ENCODE measurements at regions not wholly inside any gene's neighbourhood (a gene's known extent, or its start where the extent isn't known, plus 50 kb on each side); places are given as distances from the start of the nearest gene placed in this dataset.

DNA sequence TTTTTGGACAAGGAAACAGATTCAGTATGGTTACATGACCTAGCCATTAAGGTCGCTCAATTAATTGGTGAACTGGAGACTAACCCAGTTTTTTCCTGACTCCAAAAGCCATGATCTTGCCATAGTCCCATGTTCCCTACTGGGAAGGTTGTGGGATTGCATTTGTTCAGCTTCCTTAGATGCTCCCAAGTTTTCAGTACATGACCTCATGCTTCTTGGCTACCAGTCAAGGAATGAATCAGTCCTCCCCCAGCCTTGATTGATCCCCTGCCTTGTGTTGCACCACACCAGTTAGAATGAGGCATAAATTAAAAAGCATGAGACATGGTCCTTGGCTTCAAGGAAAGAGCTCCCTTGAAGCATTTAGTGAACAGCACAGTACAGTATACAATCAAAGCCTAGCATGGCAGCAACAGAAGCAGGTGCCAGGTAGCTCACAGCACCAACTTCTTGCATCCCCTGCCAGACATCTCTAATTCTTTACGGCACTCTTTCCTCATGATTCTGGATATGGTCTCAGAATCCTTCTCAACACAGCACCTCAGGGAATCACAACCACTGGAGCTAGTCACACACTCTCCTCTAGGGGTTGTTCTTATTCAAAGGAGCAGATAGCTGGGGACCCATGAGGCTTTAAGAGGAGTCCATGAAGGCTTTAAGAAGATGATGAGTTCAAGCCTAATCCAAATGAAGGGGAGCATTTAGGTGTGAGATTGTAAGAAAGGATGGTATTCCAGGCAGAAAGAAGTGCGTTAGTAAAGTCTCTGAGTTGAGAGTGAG is 295.5 kb upstream of the CLINT1 start:
- Histone ChIP-seq H3K4me3 (no peak overlapping the region), H3K27ac (no peak overlapping the region), H3K36me3 (no peaks in the 10 kb centered on the region), H3K27me3 (replicated peaks; ENCODE audit: insufficient read depth) (no peaks in the 10 kb centered on the region), H3K9me3 (no peaks in the 10 kb centered on the region), H3K4me1 (ENCODE audit: control insufficient read depth in 1 of 2, low read depth in 2 of 2) (peaks cover 0 to 3% of the 10 kb centered on the region in 2 donors)
- TF ChIP-seq, protein P1, sequence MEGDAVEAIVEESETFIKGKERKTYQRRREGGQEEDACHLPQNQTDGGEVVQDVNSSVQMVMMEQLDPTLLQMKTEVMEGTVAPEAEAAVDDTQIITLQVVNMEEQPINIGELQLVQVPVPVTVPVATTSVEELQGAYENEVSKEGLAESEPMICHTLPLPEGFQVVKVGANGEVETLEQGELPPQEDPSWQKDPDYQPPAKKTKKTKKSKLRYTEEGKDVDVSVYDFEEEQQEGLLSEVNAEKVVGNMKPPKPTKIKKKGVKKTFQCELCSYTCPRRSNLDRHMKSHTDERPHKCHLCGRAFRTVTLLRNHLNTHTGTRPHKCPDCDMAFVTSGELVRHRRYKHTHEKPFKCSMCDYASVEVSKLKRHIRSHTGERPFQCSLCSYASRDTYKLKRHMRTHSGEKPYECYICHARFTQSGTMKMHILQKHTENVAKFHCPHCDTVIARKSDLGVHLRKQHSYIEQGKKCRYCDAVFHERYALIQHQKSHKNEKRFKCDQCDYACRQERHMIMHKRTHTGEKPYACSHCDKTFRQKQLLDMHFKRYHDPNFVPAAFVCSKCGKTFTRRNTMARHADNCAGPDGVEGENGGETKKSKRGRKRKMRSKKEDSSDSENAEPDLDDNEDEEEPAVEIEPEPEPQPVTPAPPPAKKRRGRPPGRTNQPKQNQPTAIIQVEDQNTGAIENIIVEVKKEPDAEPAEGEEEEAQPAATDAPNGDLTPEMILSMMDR (IDR thresholded peaks at IDR 0.05), result no peak
- ATAC-seq (ENCODE audit: insufficient number of reproducible peaks, low FRiP score, low read depth), result peak; percentile 9
- peak; percentile 11 for DNase-seq (ENCODE audit: low spot score)

DNA sequence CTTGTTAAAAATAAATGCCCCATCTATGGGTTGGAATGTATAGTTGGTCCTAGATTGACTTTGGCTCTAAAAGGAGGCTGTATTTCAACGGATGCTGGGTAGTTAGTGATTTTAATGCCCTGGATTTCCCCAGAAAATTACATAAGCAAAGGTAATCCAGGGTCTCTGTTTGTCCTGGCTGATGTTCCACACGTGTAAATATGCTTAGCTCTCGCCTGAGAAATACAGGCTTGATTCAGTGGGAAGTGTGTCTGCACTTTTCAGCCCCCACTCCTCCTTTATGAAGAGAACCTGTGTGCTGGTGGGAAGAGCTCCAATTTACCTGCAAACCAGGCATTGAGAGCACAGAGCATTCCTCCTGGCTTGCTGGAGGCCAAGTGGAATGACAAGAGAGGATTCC is 294.6 kb upstream of the CLINT1 start:
- H3K36me3 ChIP-seq, result no peaks in the 10 kb centered on the region
- H3K27ac ChIP-seq, result no peak overlapping the region
- H3K9me3 ChIP-seq, result no peaks in the 10 kb centered on the region
- no peak for ATAC-seq (ENCODE audit: insufficient number of reproducible peaks, low FRiP score, low read depth)
- TF ChIP-seq, protein P1 (IDR thresholded peaks at IDR 0.05), result no peak
- H3K4me3 ChIP-seq, result no peak overlapping the region
- DNase-seq (ENCODE audit: low spot score), result no peak
- peaks cover 0 to 3% of the 10 kb centered on the region in 2 donors for H3K4me1 ChIP-seq (ENCODE audit: control insufficient read depth in 1 of 2, low read depth in 2 of 2)
- H3K27me3 ChIP-seq (replicated peaks; ENCODE audit: insufficient read depth), result no peaks in the 10 kb centered on the region

DNA sequence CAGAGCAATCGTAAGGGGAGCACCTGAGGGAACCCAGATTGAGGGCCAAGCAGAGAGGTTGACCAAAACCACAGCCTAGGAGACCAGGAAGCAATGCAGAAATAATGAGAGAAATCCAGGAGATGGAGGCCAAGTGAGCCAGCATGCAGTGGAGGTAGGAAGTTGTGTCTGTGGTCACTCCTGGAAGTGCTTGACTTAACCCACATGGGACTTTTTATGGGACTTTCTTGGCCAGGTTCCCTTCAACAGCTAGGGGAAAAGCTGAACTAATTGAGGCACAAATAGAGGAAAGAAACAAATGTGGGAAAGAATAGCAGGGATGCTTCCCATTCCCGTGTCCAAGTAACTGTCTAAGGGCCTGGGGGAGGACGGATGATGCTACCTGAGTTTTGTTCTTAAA is 293.2 kb upstream of the CLINT1 start:
- Histone ChIP-seq H3K36me3 (no peaks in the 10 kb centered on the region), H3K4me1 (ENCODE audit: control insufficient read depth in 1 of 2, low read depth in 2 of 2) (peaks cover 0 to 3% of the 10 kb centered on the region in 2 donors), H3K27me3 (replicated peaks; ENCODE audit: insufficient read depth) (no peaks in the 10 kb centered on the region), H3K9me3 (no peaks in the 10 kb centered on the region), H3K4me3 (no peak overlapping the region), H3K27ac (no peak overlapping the region)
- no peak for ATAC-seq (ENCODE audit: insufficient number of reproducible peaks, low FRiP score, low read depth)
- TF ChIP-seq, protein P1 (IDR thresholded peaks at IDR 0.05), result no peak
- no peak for DNase-seq (ENCODE audit: low spot score)

DNA sequence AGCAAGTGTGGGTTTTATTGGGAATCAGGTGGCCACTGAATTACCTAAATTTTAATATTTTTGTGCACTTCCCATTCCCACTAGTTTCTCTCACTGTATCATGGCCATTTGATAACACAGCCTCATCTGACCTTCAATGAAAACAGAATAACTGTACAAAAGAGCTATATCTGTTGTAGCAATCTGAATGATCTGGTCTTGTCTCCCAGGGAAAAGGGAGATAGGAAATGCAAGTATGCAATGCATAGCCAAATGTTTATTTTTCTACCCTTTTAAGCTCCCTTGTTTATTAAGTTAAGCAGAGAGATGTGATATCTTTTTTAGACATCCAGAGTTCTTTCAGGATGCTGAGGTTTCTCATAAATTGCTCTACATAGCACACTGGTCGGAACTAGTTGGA is 288.3 kb upstream of the CLINT1 start:
- no peaks in the 10 kb centered on the region for H3K27me3 ChIP-seq (replicated peaks; ENCODE audit: insufficient read depth)
- DNase-seq (ENCODE audit: low spot score) (no peak), ATAC-seq (ENCODE audit: insufficient number of reproducible peaks, low FRiP score, low read depth) (no peak)
- H3K27ac ChIP-seq, result no peak overlapping the region
- H3K9me3 ChIP-seq, result no peaks in the 10 kb centered on the region
- TF ChIP-seq, protein P1 (IDR thresholded peaks at IDR 0.05), result no peak
- peaks cover 0 to 10% of the 10 kb centered on the region in 2 donors for H3K4me1 ChIP-seq (ENCODE audit: control insufficient read depth in 1 of 2, low read depth in 2 of 2)
- no peaks in the 10 kb centered on the region for H3K36me3 ChIP-seq
- no peak overlapping the region for H3K4me3 ChIP-seq

DNA sequence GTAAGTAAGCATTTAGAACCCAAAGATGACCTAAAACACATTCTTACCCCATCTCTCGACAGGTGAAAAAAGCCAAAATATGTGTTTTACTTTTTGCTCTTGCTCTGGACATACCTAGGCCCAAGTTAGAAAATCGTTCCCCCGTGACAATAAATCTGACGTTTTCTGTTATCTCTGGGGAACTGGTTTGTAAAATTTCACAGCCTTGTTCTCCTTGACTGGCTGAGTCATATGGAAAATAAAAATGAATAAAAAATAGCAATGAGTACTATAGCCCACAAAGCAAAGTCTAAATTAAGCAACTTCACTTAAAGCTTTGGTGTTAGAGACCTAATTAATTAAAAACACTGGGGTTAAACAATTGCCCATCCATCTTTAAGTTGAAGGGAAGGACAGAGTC is 286.9 kb upstream of the CLINT1 start:
- Histone ChIP-seq H3K36me3 (no peaks in the 10 kb centered on the region), H3K27ac (no peak overlapping the region), H3K27me3 (replicated peaks; ENCODE audit: insufficient read depth) (no peaks in the 10 kb centered on the region), H3K9me3 (no peaks in the 10 kb centered on the region), H3K4me3 (no peak overlapping the region), H3K4me1 (ENCODE audit: control insufficient read depth in 1 of 2, low read depth in 2 of 2) (peaks cover 0 to 10% of the 10 kb centered on the region in 2 donors)
- no peak for ATAC-seq (ENCODE audit: insufficient number of reproducible peaks, low FRiP score, low read depth)
- TF ChIP-seq, protein P1 (IDR thresholded peaks at IDR 0.05), result no peak
- no peak for DNase-seq (ENCODE audit: low spot score)
